Peyer's patch (tissue), 4 donors: ENCODE measurements at regions not wholly inside any gene's neighbourhood (a gene's known extent, or its start where the extent isn't known, plus 50 kb on each side); places are given as distances from the start of the nearest gene placed in this dataset.
"Not testable (repeated sequence)": the region's sequence is repeated elsewhere in the genome, so short reads cannot be mapped to it uniquely, and the experiment has no call there.

Source experiments
- DNase-seq, 3 donors: peaks; one replicate each; pipeline ENCODE4 v3.0.0-alpha.2; 2017 to 2019
- H3K27ac ChIP-seq, 4 donors: fragments of 200-600 bp; sonication (generic); one replicate each; pipeline ENCODE4 v1.5.1; 2016 to 2019
- H3K27me3 ChIP-seq, 2 donors: fragments of 200-600 bp; sonication (generic); one replicate each; pipeline ENCODE4 v1.5.1; 2019
- H3K36me3 ChIP-seq, 3 donors: fragments of 200-600 bp; sonication (generic); one replicate each; pipeline ENCODE4 v1.5.1; 2016 to 2019
- H3K4me1 ChIP-seq, 4 donors: fragments of 200-600 bp; sonication (generic); one replicate each; pipeline ENCODE4 v1.5.1; 2016 to 2019
- H3K4me3 ChIP-seq, 4 donors: fragments of 200-600 bp; sonication (generic); 1 replicate in 3 of 4; 2 replicates in 1 of 4; pipeline ENCODE4 v1.5.1; 2016 to 2019; ENCODE audit warnings: mild to moderate bottlenecking in 1 of 4
- H3K9me3 ChIP-seq, 4 donors: fragments of 200-600 bp; sonication (generic); one replicate each; pipeline ENCODE4 v1.5.1; 2016 to 2019; ENCODE audit warnings: mild to moderate bottlenecking in 1 of 4
- POLR2A ChIP-seq, 2 donors: fragments of 450-650 bp; IDR thresholded peaks; one replicate each; pipeline ENCODE4 v1.5.1; 2017; ENCODE audit warnings: antibody characterized with exemption in 2 of 2, mild to moderate bottlenecking in 2 of 2, moderate library complexity in 2 of 2
- TF ChIP-seq, protein P1 (sequence below), 6 experiments: fragments of 450-650 bp in 4 of 6; fragments of 200-600 bp in 2 of 6; sonication (generic) in 1 of 6; IDR thresholded peaks; one replicate each; pipeline ENCODE4 v1.5.1; 2017 to 2019; ENCODE audit warnings: antibody characterized with exemption in 6 of 6, mild to moderate bottlenecking in 3 of 6, moderate library complexity in 1 of 6

DNA sequence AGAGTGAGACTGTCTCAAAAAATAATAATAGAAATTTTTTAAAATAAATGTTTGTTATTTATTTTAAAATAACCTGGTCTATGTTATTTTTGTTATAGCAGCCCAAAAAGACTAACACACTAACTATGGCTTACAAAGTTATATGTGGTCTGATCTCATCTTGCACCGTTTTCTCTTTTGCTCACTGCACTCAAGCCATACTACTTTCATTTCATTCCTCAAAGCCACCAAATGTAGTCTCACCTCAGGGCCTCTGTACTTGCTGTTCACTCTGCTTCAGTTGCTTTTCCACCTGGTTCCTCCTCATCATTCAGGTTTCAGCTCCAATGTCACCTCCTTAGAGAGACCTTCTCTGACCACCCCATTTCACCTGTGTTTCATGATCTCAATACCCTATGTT lies 55.2 kb upstream of the MDM1 start:
- Histone ChIP-seq H3K9me3 (peaks cover 0 to 5% (median 0%) of the 10 kb centered on the region in 4 donors), H3K27ac (no peak overlapping the region), H3K4me3 (no peak overlapping the region), H3K36me3 (no peaks in the 10 kb centered on the region), H3K4me1 (no peaks in the 10 kb centered on the region), H3K27me3 (no peaks in the 10 kb centered on the region)
- no peak for DNase-seq
- TF ChIP-seq, protein P1, sequence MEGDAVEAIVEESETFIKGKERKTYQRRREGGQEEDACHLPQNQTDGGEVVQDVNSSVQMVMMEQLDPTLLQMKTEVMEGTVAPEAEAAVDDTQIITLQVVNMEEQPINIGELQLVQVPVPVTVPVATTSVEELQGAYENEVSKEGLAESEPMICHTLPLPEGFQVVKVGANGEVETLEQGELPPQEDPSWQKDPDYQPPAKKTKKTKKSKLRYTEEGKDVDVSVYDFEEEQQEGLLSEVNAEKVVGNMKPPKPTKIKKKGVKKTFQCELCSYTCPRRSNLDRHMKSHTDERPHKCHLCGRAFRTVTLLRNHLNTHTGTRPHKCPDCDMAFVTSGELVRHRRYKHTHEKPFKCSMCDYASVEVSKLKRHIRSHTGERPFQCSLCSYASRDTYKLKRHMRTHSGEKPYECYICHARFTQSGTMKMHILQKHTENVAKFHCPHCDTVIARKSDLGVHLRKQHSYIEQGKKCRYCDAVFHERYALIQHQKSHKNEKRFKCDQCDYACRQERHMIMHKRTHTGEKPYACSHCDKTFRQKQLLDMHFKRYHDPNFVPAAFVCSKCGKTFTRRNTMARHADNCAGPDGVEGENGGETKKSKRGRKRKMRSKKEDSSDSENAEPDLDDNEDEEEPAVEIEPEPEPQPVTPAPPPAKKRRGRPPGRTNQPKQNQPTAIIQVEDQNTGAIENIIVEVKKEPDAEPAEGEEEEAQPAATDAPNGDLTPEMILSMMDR (IDR thresholded peaks at IDR 0.05): no peak
- TF ChIP-seq POLR2A (IDR thresholded peaks at IDR 0.05): no peak

DNA sequence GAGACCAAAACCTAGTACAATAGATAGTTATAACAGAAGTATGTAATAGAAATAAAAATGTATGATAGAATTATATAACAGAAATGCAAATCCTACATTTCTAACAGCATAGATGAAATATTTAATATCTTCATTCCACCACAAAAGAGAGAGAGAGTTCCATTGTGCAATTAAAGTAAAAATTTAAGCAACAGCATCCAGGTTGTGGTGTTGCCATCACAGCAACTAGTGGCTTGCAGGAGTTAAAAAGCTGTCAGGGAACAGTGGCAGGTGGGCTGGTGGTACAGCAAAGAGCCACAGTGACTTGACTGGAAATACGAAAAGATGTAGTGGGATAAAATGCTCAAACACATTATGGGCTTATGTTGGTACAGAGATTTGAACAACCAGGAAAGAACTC lies 57.1 kb upstream of the MDM1 start:
- H3K4me1 ChIP-seq: no peaks in the 10 kb centered on the region
- DNase-seq: no peak
- no peak overlapping the region for H3K4me3 ChIP-seq
- TF ChIP-seq, protein P1 (IDR thresholded peaks at IDR 0.05): no peak
- no peak for TF ChIP-seq POLR2A (IDR thresholded peaks at IDR 0.05)
- no peaks in the 10 kb centered on the region for H3K27me3 ChIP-seq
- H3K9me3 ChIP-seq: peaks cover 0 to 5% (median 0%) of the 10 kb centered on the region in 4 donors
- H3K27ac ChIP-seq: no peak overlapping the region
- H3K36me3 ChIP-seq: no peaks in the 10 kb centered on the region

DNA sequence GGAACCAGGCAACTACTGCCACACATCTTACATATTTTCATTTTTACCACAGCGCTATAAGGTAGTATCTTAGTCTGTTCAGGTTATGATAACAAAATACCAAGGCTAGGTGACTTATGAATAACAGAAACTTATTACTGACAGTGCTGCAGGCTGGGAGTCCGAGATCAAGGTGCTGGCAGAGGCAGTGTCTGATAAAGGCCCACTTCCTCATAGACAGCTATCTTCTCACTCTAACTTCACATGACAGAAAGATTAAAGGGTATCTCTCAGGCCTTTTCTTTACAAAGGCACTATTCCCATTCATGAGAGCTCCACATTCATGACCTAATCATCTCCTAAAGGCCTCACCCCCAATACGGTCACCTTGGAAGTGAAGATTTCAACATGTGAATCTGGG lies 59.8 kb upstream of the MDM1 start:
- no peaks in the 10 kb centered on the region for H3K27me3 ChIP-seq
- peaks cover 0 to 5% (median 0%) of the 10 kb centered on the region in 4 donors for H3K9me3 ChIP-seq
- no peak overlapping the region for H3K27ac ChIP-seq
- no peak overlapping the region for H3K4me3 ChIP-seq
- no peaks in the 10 kb centered on the region for H3K4me1 ChIP-seq
- no peak for DNase-seq
- TF ChIP-seq POLR2A (IDR thresholded peaks at IDR 0.05): no peak
- TF ChIP-seq, protein P1 (IDR thresholded peaks at IDR 0.05): no peak
- no peaks in the 10 kb centered on the region for H3K36me3 ChIP-seq

DNA sequence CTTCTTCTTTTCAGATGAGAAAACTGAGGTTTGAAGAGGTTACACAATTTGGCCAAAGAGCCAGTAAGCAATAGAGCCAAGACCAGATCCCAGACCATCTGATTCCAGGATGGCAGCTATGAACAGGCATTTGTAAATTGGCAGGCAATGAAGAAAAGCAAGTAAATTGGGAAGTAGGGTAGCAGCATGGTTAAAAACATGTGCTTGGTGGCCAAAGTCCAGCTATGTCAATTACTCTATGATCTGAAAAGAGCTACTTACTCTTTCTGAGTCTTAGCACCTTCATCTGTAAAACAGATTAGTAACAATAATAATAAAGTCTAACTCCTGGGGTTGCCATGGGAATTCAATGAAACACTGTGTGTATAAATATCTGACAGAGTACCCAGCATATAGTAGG lies 60.2 kb upstream of the MDM1 start:
- Histone ChIP-seq H3K9me3 (peaks cover 0 to 5% (median 0%) of the 10 kb centered on the region in 4 donors), H3K36me3 (no peaks in the 10 kb centered on the region), H3K27ac (no peak overlapping the region), H3K27me3 (no peaks in the 10 kb centered on the region), H3K4me1 (no peaks in the 10 kb centered on the region), H3K4me3 (no peak overlapping the region)
- TF ChIP-seq, protein P1 (IDR thresholded peaks at IDR 0.05): no peak
- TF ChIP-seq POLR2A (IDR thresholded peaks at IDR 0.05): no peak
- DNase-seq: no peak

DNA sequence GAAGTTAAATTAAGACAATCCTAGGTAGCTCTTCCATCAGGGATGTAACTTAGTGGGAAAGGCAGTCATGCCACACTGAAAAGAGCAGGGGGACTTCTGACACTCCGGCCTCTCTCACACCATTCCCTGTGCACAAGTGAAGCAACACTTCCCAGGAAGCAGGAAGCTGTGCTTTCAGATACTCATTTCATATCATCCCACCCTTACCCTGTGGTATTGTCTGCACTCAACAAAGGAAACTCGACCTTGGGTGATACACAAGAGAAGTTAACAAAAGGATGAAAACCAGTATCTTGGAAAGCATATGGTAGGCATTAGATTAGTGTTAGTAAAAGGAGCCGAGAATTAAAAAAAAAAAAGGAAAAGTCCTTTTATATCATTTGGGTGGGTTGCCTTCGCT lies 61.3 kb upstream of the MDM1 start:
- H3K4me3 ChIP-seq: no peak overlapping the region
- H3K27me3 ChIP-seq: no peaks in the 10 kb centered on the region
- peaks cover 0 to 5% (median 0%) of the 10 kb centered on the region in 4 donors for H3K9me3 ChIP-seq
- no peak for TF ChIP-seq POLR2A (IDR thresholded peaks at IDR 0.05)
- TF ChIP-seq, protein P1 (IDR thresholded peaks at IDR 0.05): no peak
- H3K36me3 ChIP-seq: no peaks in the 10 kb centered on the region
- no peak overlapping the region for H3K27ac ChIP-seq
- no peaks in the 10 kb centered on the region for H3K4me1 ChIP-seq
- DNase-seq: no peak

DNA sequence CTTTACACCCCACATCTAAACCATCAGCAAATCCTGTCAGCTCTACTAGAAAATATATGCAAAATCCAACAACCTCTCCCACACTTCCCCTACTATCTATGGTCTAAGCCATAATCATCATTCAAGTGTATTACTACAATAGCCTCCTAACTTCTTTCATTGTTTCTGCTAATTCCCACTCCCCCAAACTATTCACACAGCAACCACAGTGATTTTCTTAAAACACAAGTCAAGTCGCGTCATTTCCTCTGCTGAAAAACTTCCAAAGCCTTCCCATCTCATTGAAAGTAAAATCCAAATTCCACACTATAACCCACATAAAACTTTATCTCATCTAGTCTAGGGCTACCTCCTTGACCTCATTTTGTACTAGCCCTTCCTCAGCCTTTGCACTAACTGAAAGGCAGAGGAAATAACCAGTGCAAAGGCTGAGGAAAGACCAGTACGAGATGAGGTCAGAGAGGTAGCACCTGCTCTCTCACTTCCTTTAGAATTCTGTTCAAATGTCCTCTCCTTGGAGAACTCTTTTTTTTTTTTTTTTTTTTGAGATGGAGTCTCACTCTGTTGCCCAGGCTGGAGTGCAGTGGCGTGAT lies 65.5 kb upstream of the MDM1 start:
- H3K4me3 ChIP-seq: no peak overlapping the region
- H3K4me1 ChIP-seq: no peaks in the 10 kb centered on the region
- H3K27me3 ChIP-seq: no peaks in the 10 kb centered on the region
- no peaks in the 10 kb centered on the region for H3K9me3 ChIP-seq
- TF ChIP-seq POLR2A (IDR thresholded peaks at IDR 0.05): no peak
- TF ChIP-seq, protein P1 (IDR thresholded peaks at IDR 0.05): no peak
- no peak for DNase-seq
- H3K27ac ChIP-seq: no peak overlapping the region
- H3K36me3 ChIP-seq: no peaks in the 10 kb centered on the region

DNA sequence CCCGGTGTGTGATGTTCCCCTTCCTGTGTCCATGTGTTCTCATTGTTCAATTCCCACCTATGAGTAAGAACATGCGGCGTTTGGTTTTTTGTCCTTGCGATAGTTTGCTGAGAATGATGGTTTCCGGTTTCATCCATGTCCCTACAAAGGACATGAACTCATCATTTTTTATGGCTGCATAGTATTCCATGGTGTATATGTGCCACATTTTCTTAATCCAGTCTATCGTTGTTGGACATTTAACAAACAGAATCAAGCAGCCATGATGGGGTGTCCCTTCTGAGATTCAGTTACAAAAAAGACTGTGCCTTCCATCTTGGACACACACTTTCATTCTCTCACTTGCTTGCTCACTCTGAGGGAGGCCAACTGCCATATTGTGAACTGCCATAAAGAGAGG lies 66.5 kb upstream of the MDM1 start:
- H3K27ac ChIP-seq, H3K9me3 ChIP-seq, H3K27me3 ChIP-seq, H3K4me1 ChIP-seq, H3K36me3 ChIP-seq, H3K4me3 ChIP-seq, DNase-seq: not testable (repeated sequence)
